Amygdala (tissue), 56 donors: ENCODE measurements at regions not wholly inside any gene's neighbourhood (a gene's known extent, or its start where the extent isn't known, plus 50 kb on each side); places are given as distances from the start of the nearest gene placed in this dataset.

Experiments used
- DNase-seq, 56 donors: peaks; one replicate each; lab custom pipeline; 2025; lab: John Stamatoyannopoulos, UW

DNA sequence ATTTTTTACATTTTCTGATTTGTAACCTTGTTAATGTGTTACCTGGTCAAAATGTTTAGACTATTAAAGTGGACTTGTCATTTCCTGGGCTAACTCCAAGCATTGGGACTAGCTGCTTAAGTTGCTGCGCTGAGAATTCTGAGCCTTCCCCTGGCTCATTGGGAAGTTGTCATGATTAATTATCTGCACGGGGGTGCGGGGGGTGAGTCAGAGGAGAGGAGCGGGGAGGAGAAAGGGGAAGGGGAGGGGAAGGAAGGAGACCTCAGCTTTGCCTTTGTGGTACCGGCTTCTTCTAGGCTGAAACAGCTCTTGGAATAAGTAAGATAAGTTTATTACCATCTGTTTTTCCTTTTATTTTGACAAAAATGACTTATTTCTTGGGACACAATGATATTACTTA lies 52.9 kb upstream of the APCDD1 start:
- DNase-seq = peak in 1 of 56 donors; percentile 12

DNA sequence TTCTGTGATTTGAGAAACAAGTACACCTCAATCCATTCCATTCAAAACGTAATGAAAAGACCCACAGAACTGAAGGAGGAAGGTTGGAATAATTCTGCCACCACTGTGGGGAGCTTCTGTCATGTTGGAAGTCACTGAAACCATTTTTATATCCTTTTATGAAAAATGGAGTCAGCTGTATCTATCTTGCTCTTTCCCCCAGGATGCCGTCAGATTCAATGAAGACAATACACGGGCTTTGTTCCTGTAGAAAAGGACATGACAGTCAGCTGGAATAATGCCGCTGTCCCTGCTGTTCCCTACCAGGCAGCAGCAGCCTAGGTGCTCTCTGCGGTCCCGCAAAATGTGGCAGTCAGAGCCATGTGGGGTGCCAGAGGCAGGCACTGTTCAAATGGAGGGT lies 52.5 kb upstream of the APCDD1 start:
- DNase-seq = peak in 1 of 56 donors; percentile 9

DNA sequence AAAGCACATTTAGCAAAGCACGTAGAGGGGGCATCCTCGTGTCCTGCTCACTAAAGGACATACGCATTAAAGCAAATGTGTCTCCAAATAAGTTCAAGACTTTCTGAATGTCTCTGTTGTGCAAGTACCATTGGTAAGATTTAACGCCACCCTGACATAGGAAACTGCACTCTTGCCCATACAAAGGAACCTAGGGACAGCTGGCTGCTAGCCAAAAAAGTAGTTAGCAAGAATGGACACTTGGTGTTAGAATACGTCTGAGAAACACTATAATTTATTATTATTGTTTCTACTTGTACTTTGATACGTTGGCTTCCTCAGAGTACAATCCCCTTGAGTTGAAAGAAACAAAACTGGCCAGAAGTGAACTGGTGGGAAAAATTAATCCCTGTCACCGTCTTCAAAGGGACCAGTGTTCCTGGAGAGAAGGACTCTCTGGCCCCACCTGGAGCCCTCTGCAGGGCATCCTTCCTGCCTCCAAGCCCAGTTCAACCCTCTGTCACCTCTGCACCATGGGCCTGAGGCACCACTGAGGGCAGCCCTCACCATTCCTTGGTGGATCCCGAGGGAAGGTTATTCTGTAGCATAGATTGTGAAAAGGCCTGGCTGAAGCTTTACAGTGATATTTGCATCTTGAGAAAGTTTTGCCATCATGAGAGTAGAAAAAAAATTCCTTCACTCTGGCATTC lies 51.4 kb upstream of the APCDD1 start:
- DNase-seq = peak in 1 of 56 donors; percentile 11

DNA sequence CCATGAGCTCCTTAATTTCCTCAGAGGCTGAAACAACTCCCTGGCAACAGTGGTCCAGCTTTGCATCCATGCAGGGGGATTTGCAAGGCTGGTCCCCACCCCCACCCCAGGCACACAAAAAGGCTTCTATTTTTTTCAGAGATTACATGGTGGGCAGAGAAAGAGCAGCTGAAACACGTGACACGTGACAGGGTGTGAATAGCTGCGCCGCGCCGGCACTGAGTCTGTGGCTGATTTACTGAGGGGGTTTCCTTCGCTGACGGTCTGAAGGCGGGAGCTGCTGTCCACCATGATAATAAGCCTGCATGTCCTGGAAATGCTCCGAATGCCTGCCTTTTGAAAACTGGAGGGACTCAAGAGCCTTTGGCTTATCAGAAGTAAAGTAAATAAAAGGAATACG lies 50.7 kb upstream of the APCDD1 start:
- peak in 9 of 56 donors; percentile 16 to 52 (median 27) for DNase-seq

DNA sequence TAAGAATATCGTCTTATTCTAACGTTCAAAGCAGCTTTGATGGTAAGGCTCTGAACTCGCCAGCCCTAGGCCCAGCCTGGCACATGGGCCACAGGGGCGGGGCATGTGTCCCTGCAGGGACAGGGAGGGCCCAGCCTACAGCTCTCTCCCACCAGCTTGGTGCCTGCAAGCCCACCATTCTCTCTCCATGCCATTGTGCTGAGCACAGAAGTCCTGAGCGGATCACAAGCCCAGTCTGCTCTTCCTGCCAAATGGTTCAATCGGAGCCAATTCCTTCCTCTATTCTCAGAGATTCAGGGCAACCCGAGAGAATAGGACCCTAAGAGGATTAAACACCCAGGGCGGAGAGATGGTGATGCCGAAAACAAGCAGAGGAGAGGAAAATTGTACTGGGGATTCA lies 50.3 kb upstream of the APCDD1 start:
- DNase-seq = peak in 29 of 56 donors; percentile 14 to 70 (median 42)
